ENCODE measurements at regions not wholly inside any gene's neighbourhood (a gene's known extent, or its start where the extent isn't known, plus 50 kb on each side); places are given as distances from the start of the nearest gene placed in this dataset.

- no peak for TF ChIP-seq RBBP5 (IDR thresholded peaks at IDR 0.05; ENCODE audit: borderline replicate concordance, low read depth, low read length)
- TF ChIP-seq POLR2A (IDR thresholded peaks at IDR 0.05; ENCODE audit: control extremely low read depth in 1 of 2, low read depth in 2 of 2, low read length in 2 of 2) = no peak
- no peak for TF ChIP-seq JUN (IDR thresholded peaks at IDR 0.05; ENCODE audit: low read depth, low read length)
- no peak for TF ChIP-seq GTF2F1 (IDR thresholded peaks at IDR 0.05; ENCODE audit: borderline replicate concordance, low read depth, low read length)
Measured at GRCh38 chr2:156124458-156124857, 208.1 kb downstream of the NR4A2 start (continued).

Data from H1 (cell line).